HEK293T (cell line): ENCODE measurements at regions not wholly inside any gene's neighbourhood (a gene's known extent, or its start where the extent isn't known, plus 50 kb on each side); places are given as distances from the start of the nearest gene placed in this dataset.

Source experiments
- CTCF ChIA-PET: fragments of 350-600 bp; formaldehyde crosslinking; extraction: SDS; loops from one replicate; lab custom pipeline; 2021; ENCODE audit warnings: antibody characterized with exemption, inconsistent platforms; lab: Yijun Ruan, JAX
- POLR2A ChIA-PET: fragments of 350-600 bp; formaldehyde crosslinking; extraction: SDS; loops from one replicate; lab custom pipeline; 2020; ENCODE audit warnings: antibody characterized with exemption, inconsistent platforms; lab: Yijun Ruan, JAX
- DNase-seq: peaks from one replicate; pipeline ENCODE4 v3.0.0; 2012; ENCODE audit warnings: mixed read lengths; ENCODE audit errors: extremely low spot score
- ARNT ChIP-seq: fragments of 450-650 bp; IDR thresholded peaks from 2 replicates; pipeline ENCODE4 v1.6.1; 2017; ENCODE audit warnings: mild to moderate bottlenecking
- BHLHE40 ChIP-seq: fragments of 450-650 bp; IDR thresholded peaks from 2 replicates; pipeline ENCODE4 v1.6.1; 2016; ENCODE audit warnings: mild to moderate bottlenecking, moderate library complexity, borderline replicate concordance
- CTBP1 ChIP-seq: fragments of 450-650 bp; IDR thresholded peaks from 2 replicates; pipeline ENCODE4 v1.6.1; 2016; ENCODE audit warnings: borderline replicate concordance
- ELF4 ChIP-seq: fragments of 450-650 bp; IDR thresholded peaks from 2 replicates; pipeline ENCODE4 v1.6.1; 2017; ENCODE audit warnings: antibody characterized with exemption
- FOXA1 ChIP-seq: fragments of 450-650 bp; IDR thresholded peaks from 2 replicates; pipeline ENCODE4 v1.6.1; 2016; ENCODE audit warnings: mild to moderate bottlenecking
- FOXK2 ChIP-seq: fragments of 450-650 bp; IDR thresholded peaks from 2 replicates; pipeline ENCODE4 v1.6.1; 2016; ENCODE audit warnings: mild to moderate bottlenecking
- FOXM1 ChIP-seq: fragments of 450-650 bp; IDR thresholded peaks from 2 replicates; pipeline ENCODE4 v1.6.1; 2017; ENCODE audit warnings: mild to moderate bottlenecking, borderline replicate concordance
- HDGF ChIP-seq: fragments of 450-650 bp; IDR thresholded peaks from 2 replicates; pipeline ENCODE4 v1.6.1; 2017; ENCODE audit warnings: antibody characterized with exemption, borderline replicate concordance
- L3MBTL2 ChIP-seq: fragments of 450-650 bp; conservative IDR thresholded peaks from 2 replicates; pipeline ENCODE4 v1.6.1; 2016; ENCODE audit warnings: mild to moderate bottlenecking
- LEF1 ChIP-seq: fragments of 450-650 bp; IDR thresholded peaks from 2 replicates; pipeline ENCODE4 v1.6.1; 2017; ENCODE audit warnings: mild to moderate bottlenecking, borderline replicate concordance
- NFRKB ChIP-seq: fragments of 450-650 bp; IDR thresholded peaks from 2 replicates; pipeline ENCODE4 v1.6.1; 2016; ENCODE audit warnings: mild to moderate bottlenecking, moderate library complexity
- PKNOX1 ChIP-seq: fragments of 450-650 bp; IDR thresholded peaks from 2 replicates; pipeline ENCODE4 v1.6.1; 2016
- SP1 ChIP-seq: fragments of 450-650 bp; IDR thresholded peaks from 2 replicates; pipeline ENCODE4 v1.6.1; 2017
- SUZ12 ChIP-seq: fragments of 450-650 bp; IDR thresholded peaks from 2 replicates; pipeline ENCODE4 v1.6.1; 2016; ENCODE audit warnings: mild to moderate bottlenecking
- TARDBP ChIP-seq: fragments of 450-650 bp; IDR thresholded peaks from 2 replicates; pipeline ENCODE4 v1.6.1; 2016
- ZNF384 ChIP-seq: fragments of 450-650 bp; IDR thresholded peaks from 2 replicates; pipeline ENCODE4 v1.6.1; 2016

DNA sequence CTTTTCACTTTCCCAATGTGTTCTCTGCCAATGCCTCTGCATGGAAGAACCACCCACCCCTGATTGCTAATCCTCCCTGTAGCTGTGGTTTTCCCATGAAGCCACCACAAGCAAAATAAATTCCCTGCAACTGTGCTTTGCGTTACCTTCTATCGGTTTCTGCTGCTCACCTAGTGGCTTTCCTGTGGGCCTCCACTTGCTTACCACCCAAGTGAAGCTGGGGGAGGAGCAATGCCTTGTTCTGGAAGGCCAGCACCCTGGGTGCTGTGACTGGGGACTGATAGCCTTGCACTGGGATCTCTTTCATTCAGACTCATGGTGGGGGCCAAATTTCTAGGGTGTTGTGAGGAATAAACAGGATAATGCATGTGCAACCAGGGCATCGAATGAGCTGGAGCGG lies 56.3 kb upstream of the GDNF start:
- ChIA-PET CTCF (no interaction called here), POLR2A (no interaction called here)
- no peak for DNase-seq
- no peak for TF ChIP-seq CTBP1
- no peak for TF ChIP-seq FOXM1
- no peak for TF ChIP-seq SP1
- TF ChIP-seq ZNF384, result no peak
- no peak for TF ChIP-seq L3MBTL2
- no peak for TF ChIP-seq PKNOX1
- TF ChIP-seq FOXA1, result no peak
- no peak for TF ChIP-seq TARDBP
- no peak for TF ChIP-seq FOXK2
- TF ChIP-seq HDGF, result no peak
- no peak for TF ChIP-seq LEF1
- TF ChIP-seq SUZ12, result no peak
- TF ChIP-seq NFRKB, result no peak
- TF ChIP-seq ARNT, result no peak
- no peak for TF ChIP-seq ELF4
- TF ChIP-seq BHLHE40, result no peak

DNA sequence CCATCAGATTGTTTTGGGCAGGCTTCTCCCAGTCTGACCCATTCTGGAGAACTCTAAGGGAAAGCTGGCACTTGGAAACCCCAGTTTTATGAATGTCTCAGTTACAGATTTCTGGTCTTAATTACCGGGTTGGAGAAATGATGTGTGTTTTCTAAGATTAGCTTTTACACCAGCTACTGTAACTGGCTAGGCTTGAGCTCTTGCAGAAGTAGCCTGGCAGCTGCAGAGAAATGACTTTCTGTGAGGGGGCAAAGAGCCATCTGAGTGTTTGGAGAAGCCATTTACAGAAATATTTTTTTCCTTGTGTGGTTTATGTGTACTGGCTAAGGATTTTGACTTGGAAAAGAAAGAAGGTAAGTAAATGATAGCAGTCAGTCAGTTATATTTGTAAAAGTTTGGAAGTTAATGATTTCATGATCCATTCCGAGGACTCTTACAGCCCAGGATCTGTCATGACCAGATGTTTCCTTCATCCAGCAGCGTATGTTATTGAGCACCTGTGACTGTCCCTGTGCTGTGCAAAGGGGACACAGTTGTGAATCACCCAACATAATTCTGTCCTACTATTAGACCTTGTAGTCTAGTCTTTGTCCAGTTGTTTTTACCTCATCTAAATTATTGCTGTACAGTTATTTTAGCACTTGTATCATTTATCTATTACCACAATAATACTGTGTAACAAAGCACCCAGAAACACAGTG lies 53.7 kb upstream of the GDNF start:
- ChIA-PET POLR2A (no interaction called here), CTCF (no interaction called here)
- TF ChIP-seq PKNOX1 (no peak), ELF4 (no peak), FOXA1 (no peak), ARNT (no peak), NFRKB (no peak), SUZ12 (no peak), SP1 (no peak), FOXK2 (no peak), ZNF384 (no peak), L3MBTL2 (no peak), LEF1 (no peak), CTBP1 (no peak), TARDBP (no peak), HDGF (no peak), BHLHE40 (no peak), FOXM1 (no peak)
- no peak for DNase-seq

DNA sequence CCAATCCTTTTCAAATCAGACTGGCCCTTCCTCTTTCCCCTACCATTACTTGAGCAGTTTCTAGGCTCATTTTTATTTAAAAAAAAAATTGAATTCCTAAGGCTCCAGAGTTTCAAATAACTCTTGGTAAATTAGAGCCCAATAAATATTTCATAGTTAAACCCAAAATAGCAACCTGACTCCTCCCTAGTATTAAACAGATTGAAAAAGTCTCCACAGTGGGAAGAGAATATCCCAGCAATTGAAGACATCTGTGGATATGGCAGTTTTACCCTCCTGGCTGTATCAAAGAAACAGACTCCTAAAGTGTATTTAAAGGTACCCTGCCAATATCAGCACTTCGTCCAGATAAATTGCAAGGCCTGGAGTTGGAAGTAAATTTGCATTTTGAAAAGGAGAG lies 52.7 kb upstream of the GDNF start:
- POLR2A ChIA-PET, result no interaction called here

DNA sequence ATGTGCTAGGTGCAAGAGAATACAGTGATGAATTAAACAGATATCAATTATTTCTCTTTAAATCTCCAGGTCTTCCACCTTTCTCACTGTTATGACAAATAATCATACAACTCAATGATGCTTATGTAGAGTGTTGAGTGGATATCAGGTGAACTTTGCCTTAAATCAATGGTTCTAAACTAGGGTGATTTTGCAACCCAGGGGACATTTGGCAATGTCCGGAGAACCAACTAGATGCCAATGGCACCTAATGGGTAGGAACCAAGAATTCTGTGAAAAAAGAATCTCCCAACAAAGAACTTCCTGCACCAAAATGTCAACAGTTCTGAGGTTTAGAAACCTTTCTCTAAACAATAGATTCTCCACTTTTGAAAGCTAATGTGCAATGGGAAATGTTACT lies 52.0 kb upstream of the GDNF start:
- CTCF ChIA-PET, result no interaction called here
- DNase-seq, result no peak
- TF ChIP-seq LEF1 (no peak), FOXA1 (no peak), CTBP1 (no peak), L3MBTL2 (no peak), ZNF384 (no peak)
- POLR2A ChIA-PET, result no interaction called here

More for the DNA sequence above, 52.7 kb upstream of the GDNF start:
- CTCF ChIA-PET, result no interaction called here
- no peak for TF ChIP-seq CTBP1
- no peak for TF ChIP-seq SUZ12
- TF ChIP-seq FOXM1, result no peak
- TF ChIP-seq NFRKB, result no peak
- no peak for TF ChIP-seq FOXK2
- no peak for TF ChIP-seq FOXA1
- TF ChIP-seq BHLHE40, result no peak
- TF ChIP-seq HDGF, result no peak
- no peak for TF ChIP-seq TARDBP
- no peak for DNase-seq

- DNase-seq, result no peak
- ChIA-PET POLR2A (no interaction called here), CTCF (no interaction called here)
- no peak for TF ChIP-seq NFRKB
- TF ChIP-seq PKNOX1, result no peak
- TF ChIP-seq ZNF384, result no peak
- no peak for TF ChIP-seq CTBP1
- TF ChIP-seq FOXK2, result no peak
- no peak for TF ChIP-seq FOXA1
- no peak for TF ChIP-seq BHLHE40
- TF ChIP-seq LEF1, result no peak
- TF ChIP-seq ELF4, result no peak
- TF ChIP-seq SP1, result no peak
- TF ChIP-seq FOXM1, result no peak
- no peak for TF ChIP-seq HDGF
- TF ChIP-seq ARNT, result no peak
- no peak for TF ChIP-seq L3MBTL2
- no peak for TF ChIP-seq SUZ12
- TF ChIP-seq TARDBP, result no peak
Measured at GRCh38 chr5:37889612-37890317, 49.9 kb upstream of the GDNF start.
